HL-60 (cell line): ENCODE measurements at regions not wholly inside any gene's neighbourhood (a gene's known extent, or its start where the extent isn't known, plus 50 kb on each side); places are given as distances from the start of the nearest gene placed in this dataset.
A peak's percentile ranks its signal among the peaks of the same experiment; 100 is the strongest.
"Not testable (repeated sequence)": the region's sequence is repeated elsewhere in the genome, so short reads cannot be mapped to it uniquely, and the experiment has no call there.

Experiments
- DNase-seq, 2 experiments: peaks; one replicate each; pipeline ENCODE4 v3.0.0-alpha.2; 2010 to 2020; ENCODE audit warnings: low read depth in 1 of 2, low spot score in 1 of 2
- H3K27ac ChIP-seq: fragments of 250-450 bp; sonication (Bioruptor Pico); replicated peaks from 2 replicates; pipeline ENCODE4 v1.5.1; 2020; ENCODE audit warnings: mild to moderate bottlenecking, moderate library complexity
- H3K27me3 ChIP-seq: fragments of 250-450 bp; sonication (Bioruptor Pico); 2 replicates; pipeline ENCODE4 v1.5.1; 2021; ENCODE audit warnings: mild to moderate bottlenecking, moderate library complexity; ENCODE audit not compliant: insufficient read depth, poor library complexity, severe bottlenecking
- H3K4me3 ChIP-seq: replicated peaks from 2 replicates; pipeline ENCODE4 v1.5.1; 2011; ENCODE audit warnings: mild to moderate bottlenecking, control low read depth, low read length; ENCODE audit not compliant: insufficient read depth
- CTCF ChIP-seq: IDR thresholded peaks from one replicate; pipeline ENCODE4 v1.5.1; 2011; ENCODE audit warnings: low read length, control low read depth, inconsistent platforms; ENCODE audit not compliant: insufficient read depth
- GABPA ChIP-seq: IDR thresholded peaks from 2 replicates; pipeline ENCODE4 v1.6.1; 2012; ENCODE audit warnings: low read depth
- POLR2AphosphoS5 ChIP-seq: IDR thresholded peaks from 2 replicates; pipeline ENCODE4 v1.6.1; 2012; ENCODE audit warnings: low read depth
- REST ChIP-seq: IDR thresholded peaks from 2 replicates; pipeline ENCODE4 v1.6.1; 2012; ENCODE audit warnings: low read depth; ENCODE audit not compliant: insufficient replicate concordance
- SPI1 ChIP-seq: IDR thresholded peaks from 2 replicates; pipeline ENCODE4 v1.6.1; 2012; ENCODE audit warnings: low read depth, mild to moderate bottlenecking, borderline replicate concordance

DNA sequence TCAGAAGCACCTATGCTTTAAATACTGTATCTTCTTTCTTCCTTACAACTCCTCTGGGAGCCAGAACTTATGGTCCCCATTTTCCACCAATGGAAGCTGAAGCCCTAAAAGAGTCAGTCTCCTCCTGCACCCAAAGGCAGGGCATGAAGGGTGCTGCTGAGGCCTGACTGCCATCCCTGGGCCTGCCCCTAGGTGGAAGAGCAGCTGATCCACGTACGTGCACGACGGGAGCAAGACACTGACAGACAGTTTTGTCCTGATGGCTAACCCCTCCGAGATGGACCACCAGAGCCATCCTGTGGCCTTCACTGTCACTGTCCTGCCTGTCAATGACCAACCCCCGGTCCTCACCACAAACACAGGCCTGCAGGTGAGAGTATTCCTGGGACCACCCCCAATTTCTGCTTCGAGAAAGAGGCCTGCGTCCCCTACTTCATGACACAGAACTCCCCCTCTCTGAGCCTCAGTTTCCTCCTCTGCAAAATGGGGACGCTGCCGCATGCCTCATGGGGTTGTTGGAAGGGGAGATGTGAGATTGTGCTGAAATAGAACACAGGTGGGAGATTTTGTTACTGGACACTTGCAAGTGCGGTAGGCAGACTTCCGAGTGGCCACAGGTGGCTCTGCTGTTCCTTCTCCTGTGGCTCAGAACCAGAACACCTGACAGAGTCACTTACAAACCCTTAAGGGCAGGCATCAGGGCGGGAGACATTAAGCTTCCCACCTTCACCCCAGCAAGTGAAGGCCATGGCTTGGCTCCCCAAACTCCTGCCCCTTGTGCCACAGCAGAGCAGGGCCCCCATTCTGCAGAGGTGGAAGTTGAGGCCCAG lies 175.4 kb downstream of the TBC1D2B start:
- DNase-seq, result no peak
- Histone ChIP-seq H3K27me3 (no peaks in the 10 kb centered on the region), H3K27ac (no peak overlapping the region), H3K4me3 (no peak overlapping the region)
- TF ChIP-seq CTCF, result no peak

- no peak for TF ChIP-seq REST
- TF ChIP-seq CTCF, result no peak
- TF ChIP-seq GABPA, result no peak
- no peak for TF ChIP-seq POLR2AphosphoS5
- no peak for TF ChIP-seq SPI1
- Histone ChIP-seq H3K27me3 (no peaks in the 10 kb centered on the region), H3K4me3 (no peak overlapping the region), H3K27ac (no peak overlapping the region)
- no peak for DNase-seq
Observed at GRCh38 chr15:77901251-77901881, 176.1 kb downstream of the TBC1D2B start.

- not testable (repeated sequence) for H3K4me3 ChIP-seq, H3K27ac ChIP-seq, H3K27me3 ChIP-seq
- DNase-seq, result peak in 1 of 2 experiments; percentile 57
- peak; percentile 31 for TF ChIP-seq CTCF
Observed at GRCh38 chr15:77900331-77900963, 177.1 kb downstream of the TBC1D2B start.

GRCh38 chr15:77899776-77900175 lies 177.7 kb downstream of the TBC1D2B start:
- not testable (repeated sequence) for DNase-seq, H3K4me3 ChIP-seq, H3K27me3 ChIP-seq, H3K27ac ChIP-seq
